ENCODE measurements at regions not wholly inside any gene's neighbourhood (a gene's known extent, or its start where the extent isn't known, plus 50 kb on each side); places are given as distances from the start of the nearest gene placed in this dataset.

GRCh38 chr2:12031866-12032265, 285.4 kb downstream of the LPIN1 start:
- no peak for TF ChIP-seq CTCF (IDR thresholded peaks at IDR 0.05)
- no peak for TF ChIP-seq POLR2A (IDR thresholded peaks at IDR 0.05)
